ENCODE measurements at regions not wholly inside any gene's neighbourhood (a gene's known extent, or its start where the extent isn't known, plus 50 kb on each side); places are given as distances from the start of the nearest gene placed in this dataset.

DNA sequence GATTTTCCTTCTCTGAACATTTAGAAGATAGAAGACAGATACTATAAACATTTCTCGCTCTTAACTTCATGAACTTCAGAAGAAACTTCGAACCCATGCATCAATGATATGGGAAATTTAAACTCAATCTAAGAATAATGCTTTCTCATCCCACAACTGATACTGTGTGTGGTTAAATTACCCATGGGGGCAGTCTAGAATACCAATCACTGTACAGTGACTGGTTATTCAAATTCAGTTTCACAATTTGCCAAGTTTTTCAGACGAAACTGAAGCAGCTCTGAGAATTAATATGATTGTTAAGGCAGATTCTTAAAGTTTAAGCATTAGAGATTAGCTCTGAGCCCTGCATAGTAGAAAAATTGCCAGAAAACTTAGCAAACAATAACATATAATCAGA lies 431.0 kb downstream of the SH3GL2 start:
- TF ChIP-seq, protein P1, sequence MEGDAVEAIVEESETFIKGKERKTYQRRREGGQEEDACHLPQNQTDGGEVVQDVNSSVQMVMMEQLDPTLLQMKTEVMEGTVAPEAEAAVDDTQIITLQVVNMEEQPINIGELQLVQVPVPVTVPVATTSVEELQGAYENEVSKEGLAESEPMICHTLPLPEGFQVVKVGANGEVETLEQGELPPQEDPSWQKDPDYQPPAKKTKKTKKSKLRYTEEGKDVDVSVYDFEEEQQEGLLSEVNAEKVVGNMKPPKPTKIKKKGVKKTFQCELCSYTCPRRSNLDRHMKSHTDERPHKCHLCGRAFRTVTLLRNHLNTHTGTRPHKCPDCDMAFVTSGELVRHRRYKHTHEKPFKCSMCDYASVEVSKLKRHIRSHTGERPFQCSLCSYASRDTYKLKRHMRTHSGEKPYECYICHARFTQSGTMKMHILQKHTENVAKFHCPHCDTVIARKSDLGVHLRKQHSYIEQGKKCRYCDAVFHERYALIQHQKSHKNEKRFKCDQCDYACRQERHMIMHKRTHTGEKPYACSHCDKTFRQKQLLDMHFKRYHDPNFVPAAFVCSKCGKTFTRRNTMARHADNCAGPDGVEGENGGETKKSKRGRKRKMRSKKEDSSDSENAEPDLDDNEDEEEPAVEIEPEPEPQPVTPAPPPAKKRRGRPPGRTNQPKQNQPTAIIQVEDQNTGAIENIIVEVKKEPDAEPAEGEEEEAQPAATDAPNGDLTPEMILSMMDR (IDR thresholded peaks at IDR 0.05; ENCODE audit: low read depth, low read length): no peak
- TF ChIP-seq EZH2phosphoT487 (IDR thresholded peaks at IDR 0.05; ENCODE audit: low read depth): no peak
